ENCODE measurements at regions not wholly inside any gene's neighbourhood (a gene's known extent, or its start where the extent isn't known, plus 50 kb on each side); places are given as distances from the start of the nearest gene placed in this dataset.

DNA sequence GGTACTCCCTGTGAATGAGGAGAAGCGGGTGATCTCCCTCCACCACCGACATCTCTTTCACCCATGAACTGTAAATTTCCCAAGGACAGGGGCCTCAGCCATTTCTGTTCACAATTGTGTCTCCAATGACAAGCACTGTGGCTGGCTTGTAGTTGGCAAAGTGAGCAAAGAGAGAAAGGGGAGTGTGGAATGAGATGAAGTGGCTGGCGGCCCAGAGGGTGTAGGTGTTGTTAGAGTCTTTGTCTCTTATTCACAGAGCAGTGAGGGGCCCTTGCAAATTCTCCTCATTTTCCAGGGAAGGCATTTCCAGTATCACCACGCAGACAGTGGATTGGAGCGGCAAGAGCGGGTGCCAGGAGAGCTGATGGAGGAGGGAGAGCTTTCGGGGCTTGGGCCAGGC lies 411.7 kb upstream of the EEF2KMT start:
- CTCF ChIA-PET, result no interaction called here
- Histone ChIP-seq H3K4me3 (ENCODE audit: low read depth, low read length) (no peak overlapping the region), H3K36me3 (ENCODE audit: control insufficient read depth, insufficient read depth, low read length) (no peaks in the 10 kb centered on the region), H3K27me3 (ENCODE audit: control insufficient read depth, insufficient read depth, low read length) (no peaks in the 10 kb centered on the region)
- POLR2A ChIA-PET, result no interaction called here
- TF ChIP-seq, protein P1, sequence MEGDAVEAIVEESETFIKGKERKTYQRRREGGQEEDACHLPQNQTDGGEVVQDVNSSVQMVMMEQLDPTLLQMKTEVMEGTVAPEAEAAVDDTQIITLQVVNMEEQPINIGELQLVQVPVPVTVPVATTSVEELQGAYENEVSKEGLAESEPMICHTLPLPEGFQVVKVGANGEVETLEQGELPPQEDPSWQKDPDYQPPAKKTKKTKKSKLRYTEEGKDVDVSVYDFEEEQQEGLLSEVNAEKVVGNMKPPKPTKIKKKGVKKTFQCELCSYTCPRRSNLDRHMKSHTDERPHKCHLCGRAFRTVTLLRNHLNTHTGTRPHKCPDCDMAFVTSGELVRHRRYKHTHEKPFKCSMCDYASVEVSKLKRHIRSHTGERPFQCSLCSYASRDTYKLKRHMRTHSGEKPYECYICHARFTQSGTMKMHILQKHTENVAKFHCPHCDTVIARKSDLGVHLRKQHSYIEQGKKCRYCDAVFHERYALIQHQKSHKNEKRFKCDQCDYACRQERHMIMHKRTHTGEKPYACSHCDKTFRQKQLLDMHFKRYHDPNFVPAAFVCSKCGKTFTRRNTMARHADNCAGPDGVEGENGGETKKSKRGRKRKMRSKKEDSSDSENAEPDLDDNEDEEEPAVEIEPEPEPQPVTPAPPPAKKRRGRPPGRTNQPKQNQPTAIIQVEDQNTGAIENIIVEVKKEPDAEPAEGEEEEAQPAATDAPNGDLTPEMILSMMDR (IDR thresholded peaks at IDR 0.05; ENCODE audit: insufficient read depth, low read depth, low read length), result no peak
- DNase-seq (ENCODE audit: low read depth), result no peak

GRCh38 chr16:5508371-5508770 lies 410.8 kb upstream of the EEF2KMT start:
- CTCF ChIA-PET, result no interaction called here
- no peaks in the 10 kb centered on the region for H3K27me3 ChIP-seq (ENCODE audit: control insufficient read depth, insufficient read depth, low read length)
- no peak overlapping the region for H3K4me3 ChIP-seq (ENCODE audit: low read depth, low read length)
- TF ChIP-seq, protein P1 (IDR thresholded peaks at IDR 0.05; ENCODE audit: insufficient read depth, low read depth, low read length), result no peak
- H3K36me3 ChIP-seq (ENCODE audit: control insufficient read depth, insufficient read depth, low read length), result no peaks in the 10 kb centered on the region
- no peak for DNase-seq (ENCODE audit: low read depth)
- POLR2A ChIA-PET, result no interaction called here

DNA sequence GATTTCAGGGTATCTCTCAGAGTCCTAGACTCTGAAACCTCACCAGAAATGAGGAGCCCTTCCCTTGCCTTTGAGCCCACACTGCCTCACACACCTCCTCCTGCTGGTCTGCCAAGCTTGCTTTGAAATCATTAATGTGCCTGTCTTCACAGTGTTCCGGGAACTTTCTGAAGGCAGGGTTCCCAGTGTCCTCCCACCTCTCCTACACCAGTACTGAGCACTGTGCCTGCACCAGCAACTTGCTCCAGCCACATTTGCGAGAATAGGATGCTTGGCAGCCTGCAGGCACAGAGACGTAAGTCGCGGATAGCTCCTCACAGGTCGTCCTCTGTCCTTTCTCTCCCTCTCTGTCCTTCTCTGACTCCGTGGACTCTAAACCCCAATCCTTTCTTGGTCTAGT lies 408.4 kb upstream of the EEF2KMT start:
- no peaks in the 10 kb centered on the region for H3K27me3 ChIP-seq (ENCODE audit: control insufficient read depth, insufficient read depth, low read length)
- TF ChIP-seq, protein P1 (IDR thresholded peaks at IDR 0.05; ENCODE audit: insufficient read depth, low read depth, low read length), result no peak
- no peaks in the 10 kb centered on the region for H3K36me3 ChIP-seq (ENCODE audit: control insufficient read depth, insufficient read depth, low read length)
- POLR2A ChIA-PET, result no interaction called here
- no peak overlapping the region for H3K4me3 ChIP-seq (ENCODE audit: low read depth, low read length)
- CTCF ChIA-PET, result no interaction called here
- DNase-seq (ENCODE audit: low read depth), result no peak

DNA sequence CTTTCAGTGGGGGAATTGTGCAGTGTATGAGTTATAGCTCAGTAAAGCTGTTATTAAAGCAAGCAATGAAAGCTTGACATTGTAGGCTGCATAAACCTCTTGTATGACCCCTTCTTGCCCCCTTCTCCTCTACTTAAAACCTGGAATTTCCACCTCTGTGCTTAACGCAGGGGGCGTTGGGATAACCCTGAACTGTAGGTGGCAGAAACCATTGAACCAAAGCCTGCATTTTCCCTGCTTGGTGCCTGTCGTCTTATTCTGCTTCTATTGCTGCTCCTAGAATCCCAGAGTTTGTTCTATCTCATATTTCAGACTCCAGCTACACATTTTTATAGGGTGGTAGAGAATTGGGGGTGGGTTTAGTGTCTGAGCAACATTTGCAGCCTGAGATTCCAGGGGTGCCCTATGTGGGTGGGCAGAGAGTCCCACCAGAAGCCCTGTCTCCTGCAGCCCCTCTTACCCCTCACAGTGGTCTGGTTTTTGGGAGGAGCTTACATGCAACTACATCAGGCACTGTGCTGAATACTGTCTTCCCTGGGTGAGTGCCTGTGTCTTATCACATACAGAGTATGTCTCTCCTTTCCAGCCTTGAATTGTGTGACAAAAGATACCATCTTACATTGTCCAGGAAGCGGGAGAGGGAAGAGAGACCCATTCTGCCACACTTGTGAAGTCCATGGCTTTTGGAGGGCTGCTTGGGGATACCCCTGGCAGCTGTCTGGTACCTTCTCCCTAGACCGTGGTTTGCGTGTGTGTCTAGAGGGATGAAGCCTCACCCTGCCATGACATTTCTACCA lies 407.7 kb upstream of the EEF2KMT start:
- Histone ChIP-seq H3K27me3 (ENCODE audit: control insufficient read depth, insufficient read depth, low read length) (no peaks in the 10 kb centered on the region), H3K4me3 (ENCODE audit: low read depth, low read length) (no peak overlapping the region), H3K36me3 (ENCODE audit: control insufficient read depth, insufficient read depth, low read length) (no peaks in the 10 kb centered on the region)
- DNase-seq (ENCODE audit: low read depth), result no peak
- POLR2A ChIA-PET, result no interaction called here
- TF ChIP-seq, protein P1 (IDR thresholded peaks at IDR 0.05; ENCODE audit: insufficient read depth, low read depth, low read length), result no peak
- CTCF ChIA-PET, result no interaction called here

GRCh38 chr16:5504064-5504781 lies 406.6 kb upstream of the EEF2KMT start:
- POLR2A ChIA-PET, result no interaction called here
- no peaks in the 10 kb centered on the region for H3K27me3 ChIP-seq (ENCODE audit: control insufficient read depth, insufficient read depth, low read length)
- H3K4me3 ChIP-seq (ENCODE audit: low read depth, low read length), result no peak overlapping the region
- CTCF ChIA-PET, result no interaction called here
- no peak for DNase-seq (ENCODE audit: low read depth)
- TF ChIP-seq, protein P1 (IDR thresholded peaks at IDR 0.05; ENCODE audit: insufficient read depth, low read depth, low read length), result no peak
- H3K36me3 ChIP-seq (ENCODE audit: control insufficient read depth, insufficient read depth, low read length), result no peaks in the 10 kb centered on the region
